ENCODE measurements at regions not wholly inside any gene's neighbourhood (a gene's known extent, or its start where the extent isn't known, plus 50 kb on each side); places are given as distances from the start of the nearest gene placed in this dataset.
"Not testable (repeated sequence)": the region's sequence is repeated elsewhere in the genome, so short reads cannot be mapped to it uniquely, and the experiment has no call there.

DNA sequence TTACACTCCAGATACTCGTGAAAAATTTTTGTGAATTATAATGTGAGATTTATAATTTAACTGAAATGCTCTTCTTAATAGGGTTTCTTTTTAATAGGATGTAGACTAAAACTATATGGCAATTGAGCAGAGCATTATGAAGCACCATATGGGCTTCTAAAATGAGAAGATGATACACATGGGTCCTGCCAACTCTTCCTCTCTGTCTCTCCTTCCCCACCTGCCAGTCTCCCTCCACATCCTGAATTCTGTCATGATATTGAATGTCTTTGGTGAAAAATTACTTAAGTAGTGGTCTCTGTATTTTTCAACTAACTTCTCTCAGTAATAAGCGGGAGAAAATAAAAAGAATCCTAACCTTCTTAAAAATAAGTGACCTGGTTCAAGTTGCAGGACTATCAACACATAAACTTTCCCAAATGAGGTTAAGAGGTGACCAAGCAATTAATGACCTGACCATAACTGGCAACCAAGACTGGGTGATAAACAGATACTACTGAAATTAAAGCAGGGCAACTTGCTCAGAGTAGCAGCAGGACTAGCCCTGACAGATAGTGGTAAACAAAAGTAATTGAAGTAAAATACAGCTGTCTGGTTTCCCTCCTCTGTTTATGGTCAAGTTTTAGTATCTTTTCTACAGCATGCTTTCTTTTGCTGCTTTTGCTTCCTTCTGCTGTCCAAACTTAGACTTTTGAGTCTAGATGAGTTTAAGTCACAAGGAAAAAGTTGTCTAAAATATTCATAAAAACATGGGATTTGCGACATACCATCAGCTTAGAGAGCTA lies 117.1 kb upstream of the PDE1A start:
- no CpG with 5 or more reads among the region's 3 CpGs for WGBS (ENCODE audit: extremely low coverage, insufficient coverage, low lambda C conversion rate)
- H3K4me3 ChIP-seq (ENCODE audit: low read length) = no peak overlapping the region
- no peak overlapping the region for H3K23ac ChIP-seq (ENCODE audit: low read length)
- no peak overlapping the region for H2BK15ac ChIP-seq (replicated peaks; ENCODE audit: low read depth)
- no peak overlapping the region for H3K18ac ChIP-seq (ENCODE audit: low read length)
- no peak overlapping the region for H3K56ac ChIP-seq (ENCODE audit: low read length)
- no peak overlapping the region for H2AK5ac ChIP-seq (ENCODE audit: low read length)
- H3K27me3 ChIP-seq (ENCODE audit: insufficient read depth, low read length, poor library complexity) = no peaks in the 10 kb centered on the region
- no peaks in the 10 kb centered on the region for H3K79me1 ChIP-seq (ENCODE audit: low read length)
- H4K8ac ChIP-seq (ENCODE audit: low read depth, low read length) = no peak overlapping the region
- no peak overlapping the region for H4K5ac ChIP-seq (ENCODE audit: low read length)
- no peaks in the 10 kb centered on the region for H3K79me2 ChIP-seq (ENCODE audit: control insufficient read depth, insufficient read depth, low read length)
- H3K4ac ChIP-seq (ENCODE audit: low read depth, low read length) = no peak overlapping the region
- H3K36me3 ChIP-seq (ENCODE audit: control insufficient read depth, insufficient read depth, low read length) = no peaks in the 10 kb centered on the region
- H3K4me2 ChIP-seq (ENCODE audit: low read length) = no peak overlapping the region
- H2BK5ac ChIP-seq (ENCODE audit: low read length) = no peak overlapping the region
- no peaks in the 10 kb centered on the region for H3K4me1 ChIP-seq (ENCODE audit: control insufficient read depth, low read depth, low read length)
- no peak overlapping the region for H3K9ac ChIP-seq (ENCODE audit: low read length)
- H3K27ac ChIP-seq (ENCODE audit: low read depth, low read length) = no peak overlapping the region
- no peak overlapping the region for H2BK120ac ChIP-seq (ENCODE audit: low read depth, low read length)
- DNase-seq = no peak

DNA sequence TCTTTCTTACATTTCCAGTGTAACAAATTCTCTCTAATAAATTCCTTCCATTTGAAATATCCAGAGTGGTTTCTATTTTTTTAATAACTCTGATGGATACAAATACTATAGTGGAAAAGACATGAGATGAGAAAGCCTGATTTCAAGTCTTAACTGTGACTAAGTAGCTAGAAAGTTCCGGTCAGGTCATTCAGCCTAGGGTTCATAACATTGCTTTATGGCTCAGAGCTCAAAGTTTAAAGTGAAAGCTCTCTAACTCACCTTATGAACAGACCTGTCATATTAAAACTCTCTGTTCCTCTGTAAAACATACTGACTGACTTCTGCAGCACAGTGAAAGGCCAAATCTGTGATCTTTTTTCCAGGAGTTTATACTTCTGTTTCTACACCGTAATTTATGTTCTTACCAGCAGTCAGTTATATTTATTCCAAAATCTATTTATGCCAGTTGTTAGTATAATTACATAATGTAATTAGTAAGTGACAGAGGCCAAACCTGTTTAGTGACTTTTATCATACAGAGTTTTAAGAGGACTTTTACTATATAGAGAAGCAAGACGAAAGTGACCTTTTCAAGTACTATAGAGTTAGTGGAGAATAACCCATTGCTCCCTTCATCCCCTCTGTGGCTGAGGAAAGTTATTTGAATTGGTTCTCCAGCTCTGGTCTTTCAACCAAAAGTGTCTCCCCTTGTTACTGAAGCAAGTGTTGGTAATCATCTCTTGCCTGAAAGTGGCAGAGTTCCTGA lies 118.8 kb upstream of the PDE1A start:
- WGBS (ENCODE audit: extremely low coverage, insufficient coverage, low lambda C conversion rate) = no CpG with 5 or more reads among the region's 3 CpGs

DNA sequence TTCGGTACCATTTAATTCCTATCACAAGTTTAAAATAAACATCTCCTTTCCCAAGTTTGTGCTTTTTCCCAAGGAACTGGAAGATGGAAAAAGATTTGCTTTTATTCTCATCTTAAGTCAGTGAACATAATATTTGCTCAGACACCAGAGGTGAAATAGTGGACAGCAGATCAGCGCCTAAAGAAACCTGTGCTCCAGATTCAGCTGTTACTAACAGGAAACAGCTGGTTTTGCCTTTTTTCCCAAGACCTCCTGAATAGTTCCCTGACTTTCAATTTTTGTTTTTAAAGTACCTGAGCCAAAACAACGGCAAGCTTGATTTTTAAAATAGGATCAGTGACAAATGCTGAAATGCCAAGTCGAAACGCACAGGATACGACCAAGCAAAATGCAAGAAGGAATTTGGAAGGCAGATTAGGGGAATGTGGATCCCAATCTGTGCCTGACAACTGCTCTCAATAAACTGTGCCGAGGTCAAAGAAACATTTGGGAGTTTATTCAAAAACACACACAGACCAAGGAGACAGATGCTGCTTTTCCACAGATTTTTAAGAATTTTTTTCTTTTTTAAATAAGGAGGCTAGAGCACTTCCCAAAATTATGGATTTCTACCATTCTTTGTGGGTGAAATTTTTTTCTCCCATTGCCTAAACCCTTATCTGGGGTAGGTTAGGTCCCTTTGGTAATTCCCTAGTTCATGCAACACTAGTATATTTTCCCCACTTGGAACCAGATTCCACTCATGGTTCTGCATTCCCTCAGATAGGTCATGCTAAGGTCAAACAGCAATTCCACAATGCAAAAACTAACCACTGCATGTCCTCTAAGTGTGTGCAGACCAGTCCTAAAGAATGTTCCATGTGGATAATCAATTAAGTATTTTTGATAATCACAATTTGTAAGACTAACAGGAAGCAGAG lies 121.5 kb upstream of the PDE1A start:
- Histone ChIP-seq H3K9ac (ENCODE audit: low read length) (no peak overlapping the region), H3K27ac (ENCODE audit: low read depth, low read length) (no peak overlapping the region), H3K27me3 (ENCODE audit: insufficient read depth, low read length, poor library complexity) (no peaks in the 10 kb centered on the region), H3K4me3 (ENCODE audit: low read length) (no peak overlapping the region), H2BK15ac (replicated peaks; ENCODE audit: low read depth) (no peak overlapping the region), H3K4me2 (ENCODE audit: low read length) (no peak overlapping the region), H2BK5ac (ENCODE audit: low read length) (no peak overlapping the region), H2AK5ac (ENCODE audit: low read length) (no peak overlapping the region), H2BK120ac (ENCODE audit: low read depth, low read length) (no peak overlapping the region), H3K79me1 (ENCODE audit: low read length) (no peaks in the 10 kb centered on the region), H3K36me3 (ENCODE audit: control insufficient read depth, insufficient read depth, low read length) (no peaks in the 10 kb centered on the region), H3K4me1 (ENCODE audit: control insufficient read depth, low read depth, low read length) (no peaks in the 10 kb centered on the region), H3K4ac (ENCODE audit: low read depth, low read length) (no peak overlapping the region), H3K79me2 (ENCODE audit: control insufficient read depth, insufficient read depth, low read length) (no peaks in the 10 kb centered on the region), H3K23ac (ENCODE audit: low read length) (no peak overlapping the region), H3K56ac (ENCODE audit: low read length) (no peak overlapping the region), H3K18ac (ENCODE audit: low read length) (no peak overlapping the region), H4K5ac (ENCODE audit: low read length) (no peak overlapping the region), H4K8ac (ENCODE audit: low read depth, low read length) (no peak overlapping the region)
- peak; percentile 6 for DNase-seq
- WGBS (ENCODE audit: extremely low coverage, insufficient coverage, low lambda C conversion rate) = no CpG with 5 or more reads among the region's 7 CpGs

More for the DNA sequence above, 118.8 kb upstream of the PDE1A start:
- Histone ChIP-seq H3K27ac (ENCODE audit: low read depth, low read length) (no peak overlapping the region), H3K9ac (ENCODE audit: low read length) (no peak overlapping the region), H2BK15ac (replicated peaks; ENCODE audit: low read depth) (no peak overlapping the region), H4K5ac (ENCODE audit: low read length) (no peak overlapping the region), H2AK5ac (ENCODE audit: low read length) (no peak overlapping the region), H3K79me1 (ENCODE audit: low read length) (no peaks in the 10 kb centered on the region), H3K27me3 (ENCODE audit: insufficient read depth, low read length, poor library complexity) (no peaks in the 10 kb centered on the region), H3K18ac (ENCODE audit: low read length) (no peak overlapping the region), H3K56ac (ENCODE audit: low read length) (no peak overlapping the region), H3K79me2 (ENCODE audit: control insufficient read depth, insufficient read depth, low read length) (no peaks in the 10 kb centered on the region), H3K4me3 (ENCODE audit: low read length) (no peak overlapping the region), H3K4ac (ENCODE audit: low read depth, low read length) (no peak overlapping the region), H2BK120ac (ENCODE audit: low read depth, low read length) (no peak overlapping the region), H3K36me3 (ENCODE audit: control insufficient read depth, insufficient read depth, low read length) (no peaks in the 10 kb centered on the region), H3K4me1 (ENCODE audit: control insufficient read depth, low read depth, low read length) (no peaks in the 10 kb centered on the region), H4K8ac (ENCODE audit: low read depth, low read length) (no peak overlapping the region), H3K4me2 (ENCODE audit: low read length) (no peak overlapping the region), H3K23ac (ENCODE audit: low read length) (no peak overlapping the region), H2BK5ac (ENCODE audit: low read length) (no peak overlapping the region)
- no peak for DNase-seq

DNA sequence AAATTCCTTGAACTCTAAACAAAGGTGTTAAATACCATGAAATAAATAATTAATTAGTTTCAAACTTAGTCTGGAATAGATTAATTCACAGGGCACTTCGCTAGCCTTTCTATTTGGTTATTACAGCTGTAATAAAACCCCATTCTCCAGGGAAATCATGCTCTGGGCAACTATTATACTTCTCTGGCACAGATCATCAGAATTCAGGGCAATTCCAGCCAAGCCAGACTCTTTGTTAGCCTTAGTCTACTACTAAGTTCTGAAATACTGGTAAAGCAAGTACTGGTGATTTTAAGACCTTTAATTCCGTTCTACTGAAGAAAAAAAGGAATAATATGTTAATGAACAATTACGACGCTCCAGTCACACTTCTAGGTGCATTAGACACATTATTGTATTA lies 123.4 kb upstream of the PDE1A start:
- H3K79me1 ChIP-seq (ENCODE audit: low read length) = no peaks in the 10 kb centered on the region
- H3K23ac ChIP-seq (ENCODE audit: low read length) = no peak overlapping the region
- H2AK5ac ChIP-seq (ENCODE audit: low read length) = no peak overlapping the region
- WGBS (ENCODE audit: extremely low coverage, insufficient coverage, low lambda C conversion rate) = no CpG with 5 or more reads among the region's 4 CpGs
- H3K27ac ChIP-seq (ENCODE audit: low read depth, low read length) = no peak overlapping the region
- no peak overlapping the region for H2BK120ac ChIP-seq (ENCODE audit: low read depth, low read length)
- DNase-seq = no peak
- no peaks in the 10 kb centered on the region for H3K79me2 ChIP-seq (ENCODE audit: control insufficient read depth, insufficient read depth, low read length)
- H3K18ac ChIP-seq (ENCODE audit: low read length) = no peak overlapping the region
- no peaks in the 10 kb centered on the region for H3K27me3 ChIP-seq (ENCODE audit: insufficient read depth, low read length, poor library complexity)
- H3K36me3 ChIP-seq (ENCODE audit: control insufficient read depth, insufficient read depth, low read length) = no peaks in the 10 kb centered on the region
- H3K4me1 ChIP-seq (ENCODE audit: control insufficient read depth, low read depth, low read length) = no peaks in the 10 kb centered on the region
- H3K56ac ChIP-seq (ENCODE audit: low read length) = no peak overlapping the region
- H4K5ac ChIP-seq (ENCODE audit: low read length) = no peak overlapping the region
- H3K4me2 ChIP-seq (ENCODE audit: low read length) = no peak overlapping the region
- no peak overlapping the region for H4K8ac ChIP-seq (ENCODE audit: low read depth, low read length)
- H2BK5ac ChIP-seq (ENCODE audit: low read length) = no peak overlapping the region
- H3K4me3 ChIP-seq (ENCODE audit: low read length) = no peak overlapping the region
- no peak overlapping the region for H3K9ac ChIP-seq (ENCODE audit: low read length)
- H3K4ac ChIP-seq (ENCODE audit: low read depth, low read length) = no peak overlapping the region
- H2BK15ac ChIP-seq (replicated peaks; ENCODE audit: low read depth) = no peak overlapping the region

DNA sequence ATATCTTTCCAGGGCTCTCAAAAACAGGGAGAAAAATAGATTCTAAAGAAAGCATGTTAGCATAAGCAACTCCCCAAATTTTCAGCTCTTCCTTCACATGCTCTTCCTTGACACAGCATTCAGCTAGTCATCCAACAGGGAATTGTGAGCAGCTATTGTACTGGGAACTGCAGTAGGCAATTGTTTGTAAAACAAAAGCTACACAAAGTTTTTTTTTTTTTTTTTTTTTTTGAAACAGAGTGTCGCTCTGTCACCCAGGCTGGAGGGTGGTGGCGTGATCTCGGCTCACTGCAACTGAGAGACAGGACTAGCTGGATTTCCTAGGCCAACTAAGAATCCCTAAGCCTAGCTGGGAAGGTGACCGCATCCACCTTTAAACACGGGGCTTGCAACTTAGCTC lies 125.4 kb upstream of the PDE1A start:
- not testable (repeated sequence) for H3K36me3 ChIP-seq (ENCODE audit: control insufficient read depth, insufficient read depth, low read length); H2AK5ac ChIP-seq (ENCODE audit: low read length); H3K4me2 ChIP-seq (ENCODE audit: low read length); H3K18ac ChIP-seq (ENCODE audit: low read length); H3K79me1 ChIP-seq (ENCODE audit: low read length); H3K27ac ChIP-seq (ENCODE audit: low read depth, low read length); H3K9ac ChIP-seq (ENCODE audit: low read length); DNase-seq; H3K23ac ChIP-seq (ENCODE audit: low read length); H3K79me2 ChIP-seq (ENCODE audit: control insufficient read depth, insufficient read depth, low read length); H4K5ac ChIP-seq (ENCODE audit: low read length); H3K56ac ChIP-seq (ENCODE audit: low read length); H2BK15ac ChIP-seq (replicated peaks; ENCODE audit: low read depth); H3K4ac ChIP-seq (ENCODE audit: low read depth, low read length); H4K8ac ChIP-seq (ENCODE audit: low read depth, low read length); H2BK120ac ChIP-seq (ENCODE audit: low read depth, low read length); H2BK5ac ChIP-seq (ENCODE audit: low read length); H3K27me3 ChIP-seq (ENCODE audit: insufficient read depth, low read length, poor library complexity); H3K4me3 ChIP-seq (ENCODE audit: low read length); H3K4me1 ChIP-seq (ENCODE audit: control insufficient read depth, low read depth, low read length)
- no CpG with 5 or more reads among the region's 5 CpGs for WGBS (ENCODE audit: extremely low coverage, insufficient coverage, low lambda C conversion rate)
